PC-3 (cell line): ENCODE measurements at regions not wholly inside any gene's neighbourhood (a gene's known extent, or its start where the extent isn't known, plus 50 kb on each side); places are given as distances from the start of the nearest gene placed in this dataset.

ENCODE experiments used
- ATAC-seq: fragments of 200-7000 bp; cut with Tn5 transposase; 2 replicates; pipeline ENCODE4 v1.9.1; 2020; ENCODE audit warnings: mild to moderate bottlenecking, moderate library complexity
- BruUV-seq: library from RNA; stranded (reverse); fragments of 400-500 nt; replicated peaks from 2 replicates; lab custom pipeline; 2021; lab: Mats Ljungman, UMichigan
- CTCF ChIA-PET: fragments of 300-600 bp; sonication (Branson Sonifier 250); formaldehyde crosslinking; loops from one replicate; lab custom pipeline; 2022; ENCODE audit warnings: antibody characterized with exemption; lab: Charles Lee
- POLR2A ChIA-PET: fragments of 300-600 bp; sonication (Branson Sonifier 250); formaldehyde crosslinking; loops from one replicate; lab custom pipeline; 2022; ENCODE audit warnings: antibody characterized with exemption; ENCODE audit not compliant: unreplicated experiment; lab: Charles Lee
- DNase-seq: peaks from one replicate; pipeline ENCODE4 v3.0.0-alpha.2; 2015
- H2AFZ ChIP-seq: fragments of 300-600 bp; sonication (generic); 2 replicates; pipeline ENCODE4 v1.6.0; 2016; ENCODE audit warnings: antibody characterized with exemption, low read length
- H3F3A ChIP-seq: fragments of 300-600 bp; sonication (generic); one replicate; pipeline ENCODE4 v1.6.0; 2017; ENCODE audit warnings: antibody characterized with exemption, low read length, control low read depth, mild to moderate bottlenecking; ENCODE audit not compliant: unreplicated experiment
- H3K27ac ChIP-seq: fragments of 300-600 bp; sonication (generic); 2 replicates; pipeline ENCODE4 v1.5.1; 2016; ENCODE audit warnings: mild to moderate bottlenecking, low read length
- H3K27me3 ChIP-seq: fragments of 300-600 bp; sonication (generic); 2 replicates; pipeline ENCODE4 v1.6.1; 2016; ENCODE audit warnings: low read length, mixed read lengths
- H3K36me3 ChIP-seq: fragments of 300-600 bp; sonication (generic); 2 replicates; pipeline ENCODE4 v1.6.1; 2016; ENCODE audit warnings: low read depth, mixed run types, low read length, mixed read lengths
- H3K4me1 ChIP-seq: fragments of 300-600 bp; sonication (generic); 2 replicates; pipeline ENCODE4 v1.5.1; 2016; ENCODE audit warnings: low read length; ENCODE audit not compliant: insufficient read depth
- H3K4me2 ChIP-seq: fragments of 300-600 bp; sonication (generic); 2 replicates; pipeline ENCODE4 v1.6.0; 2016; ENCODE audit warnings: low read length
- H3K4me3 ChIP-seq: fragments of 300-600 bp; sonication (generic); 2 replicates; pipeline ENCODE4 v1.5.1; 2016; ENCODE audit warnings: mild to moderate bottlenecking, low read length, mixed read lengths
- H3K79me2 ChIP-seq: fragments of 300-600 bp; sonication (generic); 2 replicates; pipeline ENCODE4 v1.6.1; 2017; ENCODE audit warnings: low read length, mixed read lengths
- H3K9ac ChIP-seq: fragments of 300-600 bp; sonication (generic); 2 replicates; pipeline ENCODE4 v1.6.0; 2016; ENCODE audit warnings: mild to moderate bottlenecking, low read length
- H3K9me2 ChIP-seq: fragments of 300-600 bp; sonication (generic); replicated peaks from 2 replicates; pipeline ENCODE4 v1.6.1; 2016; ENCODE audit warnings: mixed run types, low read length, mixed read lengths
- H3K9me3 ChIP-seq: fragments of 300-600 bp; sonication (generic); 2 replicates; pipeline ENCODE4 v1.6.1; 2016; ENCODE audit warnings: low read length, mixed read lengths
- H4K20me1 ChIP-seq: fragments of 300-600 bp; sonication (generic); 2 replicates; pipeline ENCODE4 v1.6.1; 2016; ENCODE audit warnings: low read length, mixed read lengths
- EZH2 ChIP-seq: fragments of 300-600 bp; sonication (generic); IDR thresholded peaks from one replicate; pipeline ENCODE4 v1.6.1; 2017; ENCODE audit warnings: antibody characterized with exemption, mild to moderate bottlenecking, low read length; ENCODE audit not compliant: unreplicated experiment
- EZH2phosphoT487 ChIP-seq: fragments of 300-600 bp; sonication (generic); IDR thresholded peaks from 2 replicates; pipeline ENCODE4 v1.6.1; 2018; ENCODE audit warnings: mild to moderate bottlenecking, antibody characterized with exemption, low read length, borderline replicate concordance
- intact Hi-C: fragments of 100-400 bp; cut with micrococcal nuclease; formaldehyde crosslinking; loops from 2 replicates; pipeline ENCODE4 v1.9.0; 2023
- TF ChIP-seq, protein P1 (sequence below): fragments of 300-600 bp; sonication (generic); conservative IDR thresholded peaks from 2 replicates; pipeline ENCODE4 v1.5.1; 2017; ENCODE audit warnings: antibody characterized with exemption, low read depth, mild to moderate bottlenecking, low read length

DNA sequence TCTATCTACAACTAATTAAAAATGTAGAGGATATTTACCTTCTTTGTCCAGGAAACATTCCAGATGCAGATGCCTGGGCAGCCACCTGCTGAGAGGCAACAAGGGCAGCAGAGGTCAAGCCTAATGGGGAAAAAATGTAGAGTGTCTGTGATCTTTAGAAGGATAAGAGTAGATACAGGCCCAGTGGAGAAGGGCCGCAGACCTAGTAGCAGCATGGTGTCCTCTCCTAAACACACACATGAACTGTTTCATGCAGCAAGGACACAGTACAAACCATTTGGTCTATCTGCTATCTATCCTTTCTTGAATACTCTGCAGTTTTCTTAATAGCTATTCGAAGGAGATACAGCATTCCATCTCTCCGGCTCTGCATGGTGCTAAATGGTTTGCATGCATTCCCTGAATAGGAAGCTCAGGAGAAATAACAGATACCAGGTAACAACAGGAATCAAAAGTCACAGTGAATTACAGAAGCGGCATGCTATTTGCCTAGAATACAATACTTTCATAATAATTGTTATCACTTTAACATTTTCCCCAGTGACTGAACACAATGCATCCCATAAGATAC is 107.3 kb downstream of the ZNF608 start:
- peaks cover 15% of the 10 kb centered on the region for H3K4me1 ChIP-seq
- peaks cover 3% of the 10 kb centered on the region for H3F3A ChIP-seq
- TF ChIP-seq, protein P1, sequence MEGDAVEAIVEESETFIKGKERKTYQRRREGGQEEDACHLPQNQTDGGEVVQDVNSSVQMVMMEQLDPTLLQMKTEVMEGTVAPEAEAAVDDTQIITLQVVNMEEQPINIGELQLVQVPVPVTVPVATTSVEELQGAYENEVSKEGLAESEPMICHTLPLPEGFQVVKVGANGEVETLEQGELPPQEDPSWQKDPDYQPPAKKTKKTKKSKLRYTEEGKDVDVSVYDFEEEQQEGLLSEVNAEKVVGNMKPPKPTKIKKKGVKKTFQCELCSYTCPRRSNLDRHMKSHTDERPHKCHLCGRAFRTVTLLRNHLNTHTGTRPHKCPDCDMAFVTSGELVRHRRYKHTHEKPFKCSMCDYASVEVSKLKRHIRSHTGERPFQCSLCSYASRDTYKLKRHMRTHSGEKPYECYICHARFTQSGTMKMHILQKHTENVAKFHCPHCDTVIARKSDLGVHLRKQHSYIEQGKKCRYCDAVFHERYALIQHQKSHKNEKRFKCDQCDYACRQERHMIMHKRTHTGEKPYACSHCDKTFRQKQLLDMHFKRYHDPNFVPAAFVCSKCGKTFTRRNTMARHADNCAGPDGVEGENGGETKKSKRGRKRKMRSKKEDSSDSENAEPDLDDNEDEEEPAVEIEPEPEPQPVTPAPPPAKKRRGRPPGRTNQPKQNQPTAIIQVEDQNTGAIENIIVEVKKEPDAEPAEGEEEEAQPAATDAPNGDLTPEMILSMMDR: no peak
- no peak for TF ChIP-seq EZH2phosphoT487
- no peak for TF ChIP-seq EZH2
- H3K4me2 ChIP-seq: no peak overlapping the region
- H3K27me3 ChIP-seq: no peaks in the 10 kb centered on the region
- H3K36me3 ChIP-seq: no peaks in the 10 kb centered on the region
- no peak overlapping the region for H3K27ac ChIP-seq
- ATAC-seq: no peak
- ChIA-PET CTCF (no interaction called here), POLR2A (no interaction called here)
- H3K4me3 ChIP-seq: no peak overlapping the region
- H3K79me2 ChIP-seq: no peaks in the 10 kb centered on the region
- no TSS peak for BruUV-seq
- intact Hi-C loops: no loop called here
- no peaks in the 10 kb centered on the region for H3K9me3 ChIP-seq
- DNase-seq: no peak
- no peak overlapping the region for H3K9ac ChIP-seq
- no peak overlapping the region for H2AFZ ChIP-seq
- no peaks in the 10 kb centered on the region for H4K20me1 ChIP-seq
- no peaks in the 10 kb centered on the region for H3K9me2 ChIP-seq

DNA sequence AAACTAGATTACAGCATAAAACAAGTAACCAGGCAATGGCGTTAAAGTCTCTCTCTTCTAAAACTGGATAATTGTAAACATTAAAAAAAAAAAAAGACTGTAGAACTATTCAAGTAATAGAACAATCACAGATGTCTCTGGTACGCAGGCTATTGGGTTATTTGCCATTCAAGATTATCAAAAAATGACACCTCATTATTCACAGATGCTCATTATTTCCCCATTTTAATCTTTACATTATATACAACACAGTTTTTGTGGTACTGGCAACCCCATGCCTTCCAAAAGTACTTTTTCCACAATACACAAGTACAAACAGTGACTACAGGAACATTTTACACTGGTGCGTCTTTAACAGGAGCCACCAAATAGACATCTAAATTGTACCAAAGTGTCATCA is 109.4 kb downstream of the ZNF608 start:
- Histone ChIP-seq H3K4me2 (no peak overlapping the region), H3K9me3 (no peaks in the 10 kb centered on the region), H3K9me2 (no peaks in the 10 kb centered on the region), H3K27ac (no peak overlapping the region), H3K27me3 (no peaks in the 10 kb centered on the region), H3K4me3 (no peak overlapping the region), H4K20me1 (no peaks in the 10 kb centered on the region), H2AFZ (no peak overlapping the region), H3K36me3 (no peaks in the 10 kb centered on the region), H3K79me2 (no peaks in the 10 kb centered on the region), H3K9ac (no peak overlapping the region), H3F3A (peaks cover 3% of the 10 kb centered on the region), H3K4me1 (peaks cover 26% of the 10 kb centered on the region)
- intact Hi-C loops: no loop called here
- TF ChIP-seq EZH2phosphoT487 (no peak), EZH2 (no peak)
- TF ChIP-seq, protein P1: no peak
- no peak for ATAC-seq
- DNase-seq: no peak
- no TSS peak for BruUV-seq
- ChIA-PET POLR2A (no interaction called here), CTCF (no interaction called here)

DNA sequence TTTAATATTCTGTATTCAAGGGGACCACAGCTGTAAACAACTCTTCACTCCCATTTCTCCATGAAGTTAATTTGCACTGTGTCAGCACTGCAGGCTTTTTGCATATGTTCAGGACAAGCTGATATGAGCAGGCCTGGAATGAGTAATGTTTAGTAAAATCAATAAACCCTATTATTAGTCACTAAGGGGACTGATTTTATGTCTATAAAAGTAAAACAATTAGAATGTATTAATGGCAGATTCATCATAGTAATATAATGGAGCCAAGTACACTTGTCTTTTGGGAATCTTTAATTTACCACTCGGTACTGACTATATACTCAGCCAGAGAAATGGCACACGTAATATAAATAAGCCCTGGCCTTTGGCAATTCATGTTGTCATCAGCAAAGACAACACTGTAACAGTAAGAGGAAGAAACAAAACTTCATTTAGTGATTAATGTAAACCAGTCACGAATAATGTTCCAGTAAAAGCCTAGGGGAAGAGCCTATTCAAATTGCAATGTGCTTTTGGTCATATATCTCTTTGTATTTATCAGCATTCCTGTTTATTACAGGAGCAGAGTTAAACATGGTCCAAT is 111.6 kb downstream of the ZNF608 start:
- Histone ChIP-seq H4K20me1 (no peaks in the 10 kb centered on the region), H2AFZ (no peak overlapping the region), H3K9ac (peak overlapping the region; percentile 54), H3K4me3 (no peak overlapping the region), H3K9me2 (no peaks in the 10 kb centered on the region), H3K4me2 (peak overlapping the region; percentile 76), H3K27ac (peak overlapping the region; percentile 96), H3F3A (peaks cover 3% of the 10 kb centered on the region), H3K4me1 (peaks cover 28% of the 10 kb centered on the region), H3K36me3 (no peaks in the 10 kb centered on the region), H3K79me2 (no peaks in the 10 kb centered on the region), H3K27me3 (no peaks in the 10 kb centered on the region), H3K9me3 (no peaks in the 10 kb centered on the region)
- TF ChIP-seq EZH2phosphoT487 (no peak), EZH2 (no peak)
- TF ChIP-seq, protein P1: no peak
- intact Hi-C loops: loop anchor here (2.0 kb wide), 2 partner anchors 112 to 140 kb away; partner anchors contain the start of gene ZNF608
- peak; percentile 87 for ATAC-seq
- DNase-seq: peak; percentile 69
- ChIA-PET POLR2A (no interaction called here), CTCF (no interaction called here)
- BruUV-seq: no TSS peak
